GM21381 (cell line): ENCODE measurements at regions not wholly inside any gene's neighbourhood (a gene's known extent, or its start where the extent isn't known, plus 50 kb on each side); places are given as distances from the start of the nearest gene placed in this dataset.
"Not testable (repeated sequence)": the region's sequence is repeated elsewhere in the genome, so short reads cannot be mapped to it uniquely, and the experiment has no call there.

Source experiments
- ATAC-seq: cut with Tn5 transposase; IDR thresholded peaks from one replicate; pipeline ENCODE4 v1.9.1; 2021; ENCODE audit warnings: mild to moderate bottlenecking, moderate library complexity; ENCODE audit not compliant: unreplicated experiment

GRCh38 chr7:130845581-130846085, 111.6 kb upstream of the KLF14 start:
- no peak for ATAC-seq

- no peak for ATAC-seq
These were observed 115.6 kb upstream of the KLF14 start for GRCh38 chr7:130849604-130850003.

GRCh38 chr7:130850956-130851355, 116.9 kb upstream of the KLF14 start:
- ATAC-seq = no peak

- ATAC-seq = no peak
These were observed 118.9 kb upstream of the KLF14 start for GRCh38 chr7:130852867-130853266.

- no peak for ATAC-seq
These were observed 119.7 kb upstream of the KLF14 start for GRCh38 chr7:130853503-130854279.

GRCh38 chr7:130854481-130854880, 120.5 kb upstream of the KLF14 start:
- ATAC-seq = no peak

GRCh38 chr7:130856866-130857265, 122.9 kb upstream of the KLF14 start:
- ATAC-seq = no peak

- ATAC-seq = not testable (repeated sequence)
These were observed 126.8 kb upstream of the KLF14 start for GRCh38 chr7:130860832-130861231.

- ATAC-seq = no peak
These were observed 131.6 kb upstream of the KLF14 start for GRCh38 chr7:130865408-130866236.

GRCh38 chr7:130867039-130867438, 133.0 kb upstream of the KLF14 start:
- ATAC-seq = no peak

GRCh38 chr7:130867581-130868136, 133.7 kb upstream of the KLF14 start:
- ATAC-seq = no peak

GRCh38 chr7:130868139-130868538, 134.1 kb upstream of the KLF14 start:
- no peak for ATAC-seq

- ATAC-seq = no peak
These were observed 135.9 kb upstream of the KLF14 start for GRCh38 chr7:130869918-130870317.

GRCh38 chr7:130872341-130872740, 138.3 kb upstream of the KLF14 start:
- no peak for ATAC-seq

- no peak for ATAC-seq
These were observed 138.9 kb upstream of the KLF14 start for GRCh38 chr7:130872756-130873448.

- ATAC-seq = no peak
These were observed 140.3 kb upstream of the KLF14 start for GRCh38 chr7:130874071-130874915.

GRCh38 chr7:130875265-130875741, 141.3 kb upstream of the KLF14 start:
- ATAC-seq = no peak

- no peak for ATAC-seq
These were observed 141.9 kb upstream of the KLF14 start for GRCh38 chr7:130875901-130876300.

- no peak for ATAC-seq
These were observed 143.4 kb upstream of the KLF14 start for GRCh38 chr7:130877236-130877990.
